ENCODE measurements at regions not wholly inside any gene's neighbourhood (a gene's known extent, or its start where the extent isn't known, plus 50 kb on each side); places are given as distances from the start of the nearest gene placed in this dataset.

- WGBS, 5 donors = 79 to 93% (median 91%) methylated on average over 3 of the region's 3 CpGs
- no peaks in the 10 kb centered on the region for H3K27me3 ChIP-seq
- no peaks in the 10 kb centered on the region for H3K4me1 ChIP-seq
- no peak overlapping the region for H3K4me3 ChIP-seq
- no peak overlapping the region for H3K27ac ChIP-seq
- H3K9me3 ChIP-seq = no peaks in the 10 kb centered on the region
- no peak for DNase-seq
- no peaks in the 10 kb centered on the region for H3K36me3 ChIP-seq
- intact Hi-C loops (cut with DNase I; ENCODE audit: low total_unique reads) = no loop called here
- no peak for TF ChIP-seq POLR2A (IDR thresholded peaks at IDR 0.05)
- no peak for TF ChIP-seq EP300 (IDR thresholded peaks at IDR 0.05)
- no peak for TF ChIP-seq CTCF (IDR thresholded peaks at IDR 0.05)
- no peak for TF ChIP-seq POLR2AphosphoS5 (IDR thresholded peaks at IDR 0.05)
Measured at GRCh38 chr7:16121876-16122390, 299.4 kb downstream of the CRPPA start.

GRCh38 chr7:16115374-16115773 is 306.0 kb downstream of the CRPPA start:
- no peak overlapping the region for H3K4me3 ChIP-seq
- no peaks in the 10 kb centered on the region for H3K27me3 ChIP-seq
- H3K27ac ChIP-seq = no peak overlapping the region
- H3K9me3 ChIP-seq = peaks cover 0 to 8% (median 0%) of the 10 kb centered on the region in 4 donors
- no peak for DNase-seq
- 84 to 94% (median 86%) methylated on average over 2 of the region's 2 CpGs for WGBS, 5 donors
- intact Hi-C loops (cut with DNase I; ENCODE audit: low total_unique reads) = no loop called here
- no peaks in the 10 kb centered on the region for H3K36me3 ChIP-seq
- no peak for TF ChIP-seq EP300 (IDR thresholded peaks at IDR 0.05)
- TF ChIP-seq POLR2A (IDR thresholded peaks at IDR 0.05) = no peak
- no peak for TF ChIP-seq CTCF (IDR thresholded peaks at IDR 0.05)
- no peak for TF ChIP-seq POLR2AphosphoS5 (IDR thresholded peaks at IDR 0.05)
- H3K4me1 ChIP-seq = no peaks in the 10 kb centered on the region

- WGBS, 5 donors = 70 to 88% (median 79%) methylated on average over 1 of the region's 1 CpG
- peak in 1 of 2 donors; percentile 37 for DNase-seq
- TF ChIP-seq POLR2A (IDR thresholded peaks at IDR 0.05) (no peak), EP300 (IDR thresholded peaks at IDR 0.05) (no peak)
- Histone ChIP-seq H3K4me3 (no peak overlapping the region), H3K27ac (no peak overlapping the region), H3K9me3 (peaks cover 0 to 11% (median 0%) of the 10 kb centered on the region in 4 donors), H3K36me3 (no peaks in the 10 kb centered on the region), H3K4me1 (no peaks in the 10 kb centered on the region), H3K27me3 (no peaks in the 10 kb centered on the region)
- intact Hi-C loops (cut with DNase I; ENCODE audit: low total_unique reads) = no loop called here
Measured at GRCh38 chr7:16114633-16115032, 306.7 kb downstream of the CRPPA start.

- peaks cover 0 to 17% (median 0%) of the 10 kb centered on the region in 4 donors for H3K9me3 ChIP-seq
- intact Hi-C loops (cut with DNase I; ENCODE audit: low total_unique reads) = no loop called here
- H3K4me1 ChIP-seq = no peaks in the 10 kb centered on the region
- no peak overlapping the region for H3K4me3 ChIP-seq
- H3K27me3 ChIP-seq = no peaks in the 10 kb centered on the region
- H3K27ac ChIP-seq = no peak overlapping the region
- TF ChIP-seq EP300 (IDR thresholded peaks at IDR 0.05) (no peak), POLR2A (IDR thresholded peaks at IDR 0.05) (no peak), CTCF (IDR thresholded peaks at IDR 0.05) (no peak), POLR2AphosphoS5 (IDR thresholded peaks at IDR 0.05) (no peak)
- DNase-seq = no peak
- WGBS, 5 donors = 79 to 94% (median 84%) methylated on average over 2 of the region's 2 CpGs
- H3K36me3 ChIP-seq = no peaks in the 10 kb centered on the region
Measured at GRCh38 chr7:16114071-16114470, 307.3 kb downstream of the CRPPA start.

GRCh38 chr7:16113058-16113457 is 308.3 kb downstream of the CRPPA start:
- Histone ChIP-seq H3K36me3 (no peaks in the 10 kb centered on the region), H3K27ac (no peak overlapping the region), H3K4me1 (no peaks in the 10 kb centered on the region), H3K9me3 (peaks cover 0 to 25% (median 1%) of the 10 kb centered on the region in 4 donors), H3K27me3 (no peaks in the 10 kb centered on the region), H3K4me3 (no peak overlapping the region)
- no peak for DNase-seq
- no peak for TF ChIP-seq EP300 (IDR thresholded peaks at IDR 0.05)
- no peak for TF ChIP-seq POLR2A (IDR thresholded peaks at IDR 0.05)
- no peak for TF ChIP-seq CTCF (IDR thresholded peaks at IDR 0.05)
- no peak for TF ChIP-seq POLR2AphosphoS5 (IDR thresholded peaks at IDR 0.05)
- intact Hi-C loops (cut with DNase I; ENCODE audit: low total_unique reads) = no loop called here
